Neural progenitor cell (in vitro differentiated cells): ENCODE measurements at regions not wholly inside any gene's neighbourhood (a gene's known extent, or its start where the extent isn't known, plus 50 kb on each side); places are given as distances from the start of the nearest gene placed in this dataset.

Source experiments
- CTCF ChIP-seq: fragments of 200-600 bp; sonication (generic); IDR thresholded peaks from 2 replicates; pipeline ENCODE4 v1.5.1; 2017; ENCODE audit warnings: antibody characterized with exemption, mild to moderate bottlenecking
- EZH2 ChIP-seq: fragments of 200-600 bp; sonication (generic); IDR thresholded peaks from 2 replicates; pipeline ENCODE4 v1.6.1; 2017; ENCODE audit warnings: antibody characterized with exemption, mild to moderate bottlenecking, moderate library complexity

- TF ChIP-seq CTCF, result no peak
- TF ChIP-seq EZH2, result no peak
Observed at GRCh38 chr9:119829186-119829585, 460.0 kb upstream of the BRINP1 start.
